GM23338 (cell line): ENCODE measurements at regions not wholly inside any gene's neighbourhood (a gene's known extent, or its start where the extent isn't known, plus 50 kb on each side); places are given as distances from the start of the nearest gene placed in this dataset.

Experiments used
- ATAC-seq: fragments of 200-7000 bp; cut with Tn5 transposase; 3 replicates; pipeline ENCODE4 v1.9.1; 2020
- DNase-seq: peaks from one replicate; pipeline ENCODE4 v3.0.0-alpha.2; 2015; ENCODE audit warnings: low spot score
- H2AFZ ChIP-seq: fragments of 200-600 bp; sonication (generic); 2 replicates; pipeline ENCODE4 v1.8.0; 2016; ENCODE audit warnings: antibody characterized with exemption, mild to moderate bottlenecking, moderate library complexity
- H3F3A ChIP-seq: fragments of 200-600 bp; sonication (generic); replicated peaks from 2 replicates; pipeline ENCODE4 v1.8.0; 2017; ENCODE audit warnings: antibody characterized with exemption, mixed run types, low read depth
- H3K27ac ChIP-seq: fragments of 200-600 bp; sonication (generic); 2 replicates; pipeline ENCODE4 v1.6.1; 2016; ENCODE audit warnings: low read depth
- H3K27me3 ChIP-seq: fragments of 200-600 bp; sonication (generic); 2 replicates; pipeline ENCODE4 v1.8.0; 2016; ENCODE audit warnings: mild to moderate bottlenecking, mixed run types, moderate library complexity; ENCODE audit not compliant: insufficient read depth
- H3K36me3 ChIP-seq: fragments of 200-600 bp; sonication (generic); 2 replicates; pipeline ENCODE4 v1.8.0; 2016; ENCODE audit warnings: mild to moderate bottlenecking; ENCODE audit not compliant: insufficient read depth
- H3K4me1 ChIP-seq: fragments of 200-600 bp; sonication (generic); 2 replicates; pipeline ENCODE4 v1.8.0; 2016; ENCODE audit warnings: mild to moderate bottlenecking, moderate library complexity; ENCODE audit not compliant: insufficient read depth
- H3K4me2 ChIP-seq: fragments of 200-600 bp; sonication (generic); 2 replicates; pipeline ENCODE4 v1.7.1; 2017; ENCODE audit warnings: mixed run types
- H3K4me3 ChIP-seq: fragments of 200-600 bp; sonication (generic); 2 replicates; pipeline ENCODE4 v1.6.1; 2016; ENCODE audit warnings: mixed run types
- H3K79me2 ChIP-seq: fragments of 200-600 bp; sonication (generic); replicated peaks from 2 replicates; pipeline ENCODE4 v1.8.0; 2017; ENCODE audit warnings: mild to moderate bottlenecking; ENCODE audit not compliant: insufficient read depth
- H3K9me2 ChIP-seq: fragments of 200-600 bp; sonication (generic); 2 replicates; pipeline ENCODE4 v1.8.0; 2017; ENCODE audit not compliant: insufficient read depth
- H4K20me1 ChIP-seq: fragments of 200-600 bp; sonication (generic); replicated peaks from 2 replicates; pipeline ENCODE4 v1.8.0; 2017; ENCODE audit warnings: mild to moderate bottlenecking; ENCODE audit not compliant: insufficient read depth
- H3K27ac Mint-ChIP-seq: 2 replicates; pipeline ENCODE4 v1.8.0; 2020; ENCODE audit warnings: inconsistent platforms, mild to moderate bottlenecking, moderate library complexity, mixed read lengths
- H3K27me3 Mint-ChIP-seq: 3 replicates; pipeline ENCODE4 v1.8.0; 2022; ENCODE audit warnings: low read depth, mild to moderate bottlenecking, moderate library complexity, mixed read lengths, inconsistent platforms; ENCODE audit not compliant: insufficient read depth, poor library complexity
- H3K36me3 Mint-ChIP-seq: 3 replicates; pipeline ENCODE4 v1.8.0; 2021; ENCODE audit warnings: low read depth, mild to moderate bottlenecking, inconsistent platforms, moderate library complexity, mixed read lengths
- H3K4me1 Mint-ChIP-seq: 3 replicates; pipeline ENCODE4 v1.8.0; 2020; ENCODE audit warnings: mild to moderate bottlenecking, inconsistent platforms, mixed read lengths
- H3K4me3 Mint-ChIP-seq: 3 replicates; pipeline ENCODE4 v1.8.0; 2021; ENCODE audit warnings: moderate library complexity, mild to moderate bottlenecking, inconsistent platforms, mixed read lengths
- H3K9me3 Mint-ChIP-seq: 3 replicates; pipeline ENCODE4 v1.8.0; 2020; ENCODE audit warnings: moderate library complexity, mild to moderate bottlenecking, inconsistent platforms, mixed read lengths
- CREB1 ChIP-seq: fragments of 250-450 bp; sonication (Bioruptor Pico); IDR thresholded peaks from 2 replicates; pipeline ENCODE4 v1.5.0; 2020; ENCODE audit warnings: low read depth, mild to moderate bottlenecking, moderate library complexity
- EZH2 ChIP-seq: fragments of 200-600 bp; sonication (generic); IDR thresholded peaks from one replicate; pipeline ENCODE4 v1.8.0; 2017; ENCODE audit warnings: antibody characterized with exemption, mild to moderate bottlenecking, low read depth; ENCODE audit not compliant: unreplicated experiment
- EZH2phosphoT487 ChIP-seq: fragments of 200-600 bp; sonication (generic); IDR thresholded peaks from one replicate; pipeline ENCODE4 v1.8.1; 2018; ENCODE audit warnings: antibody characterized with exemption; ENCODE audit not compliant: unreplicated experiment
- JUNB ChIP-seq: IDR thresholded peaks from one replicate; pipeline ENCODE4 v1.6.1; 2016; ENCODE audit warnings: antibody characterized with exemption; ENCODE audit not compliant: unreplicated experiment
- NANOG ChIP-seq: IDR thresholded peaks from 2 replicates; pipeline ENCODE4 v1.6.1; 2016; ENCODE audit warnings: antibody characterized with exemption, borderline replicate concordance
- POLR2AphosphoS5 ChIP-seq: IDR thresholded peaks from 2 replicates; pipeline ENCODE4 v1.6.1; 2016; ENCODE audit warnings: antibody characterized with exemption, low read depth
- STAT1 ChIP-seq: IDR thresholded peaks from one replicate; pipeline ENCODE4 v1.6.1; 2016; ENCODE audit warnings: antibody characterized with exemption; ENCODE audit not compliant: unreplicated experiment
- ZNF114 ChIP-seq: fragments of 250-450 bp; sonication (Bioruptor Pico); IDR thresholded peaks from 2 replicates; pipeline ENCODE4 v1.5.0; 2020; ENCODE audit warnings: mild to moderate bottlenecking, moderate library complexity
- ZNF331 ChIP-seq: fragments of 250-450 bp; sonication (Bioruptor Pico); IDR thresholded peaks from 2 replicates; pipeline ENCODE4 v1.5.0; 2020; ENCODE audit warnings: low read depth, mild to moderate bottlenecking, moderate library complexity
- TF ChIP-seq, protein P1 (sequence below): IDR thresholded peaks from one replicate; pipeline ENCODE4 v1.6.1; 2018; ENCODE audit warnings: antibody characterized with exemption; ENCODE audit not compliant: unreplicated experiment
- TF ChIP-seq, protein P2 (sequence below): IDR thresholded peaks from 2 replicates; pipeline ENCODE4 v1.6.1; 2016; ENCODE audit warnings: antibody characterized with exemption
- TF ChIP-seq, protein P3 (sequence below): fragments of 250-450 bp; sonication (Bioruptor Pico); IDR thresholded peaks from 2 replicates; pipeline ENCODE4 v1.5.0; 2020; ENCODE audit warnings: mild to moderate bottlenecking, moderate library complexity
- TF ChIP-seq, protein P4 (sequence below), 2 experiments: fragments of 200-600 bp in 1 of 2; sonication (generic) in 1 of 2; conservative IDR thresholded peaks; 2 replicates each; pipeline versions ENCODE4 v1.5.1 to v1.6.1; 2016 to 2017; ENCODE audit warnings: antibody characterized with exemption in 2 of 2, low read depth in 2 of 2, mild to moderate bottlenecking in 2 of 2, moderate library complexity in 1 of 2

DNA sequence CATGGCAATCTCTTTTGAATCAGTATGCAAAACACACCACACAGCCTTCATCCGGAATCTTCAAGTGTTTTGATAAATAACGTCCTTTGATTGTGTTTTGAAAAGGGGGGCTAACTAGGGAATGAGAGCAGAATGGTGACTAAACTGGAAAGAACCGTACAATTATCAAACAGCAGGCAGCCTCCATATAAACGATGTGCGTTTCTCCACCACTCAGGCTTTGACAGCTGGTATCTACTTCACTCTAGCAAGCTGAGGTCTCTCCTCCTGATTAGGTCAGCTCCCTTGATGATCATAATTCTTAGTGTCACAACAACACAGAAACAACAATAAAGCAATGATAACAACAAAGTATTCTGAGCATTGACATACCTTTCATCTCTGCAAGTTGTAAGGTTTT, 465.9 kb downstream of the TUSC1 start:
- H3K27ac Mint-ChIP-seq, result no peak overlapping the region

More for the DNA sequence above, 465.9 kb downstream of the TUSC1 start:
- ATAC-seq (no peak), DNase-seq (no peak)
- Histone ChIP-seq H3K79me2 (no peaks in the 10 kb centered on the region), H3F3A (no peaks in the 10 kb centered on the region), H3K27me3 (no peaks in the 10 kb centered on the region), H3K36me3 (no peaks in the 10 kb centered on the region), H3K4me1 (no peaks in the 10 kb centered on the region), H4K20me1 (no peaks in the 10 kb centered on the region), H3K27ac (no peak overlapping the region), H3K4me2 (no peak overlapping the region), H3K4me3 (no peak overlapping the region), H3K9me2 (no peaks in the 10 kb centered on the region), H2AFZ (no peak overlapping the region)
- H3K9me3 Mint-ChIP-seq, result no peaks in the 10 kb centered on the region
- no peak overlapping the region for H3K4me3 Mint-ChIP-seq
- peaks cover 5% of the 10 kb centered on the region for H3K27me3 Mint-ChIP-seq
- peaks cover 2% of the 10 kb centered on the region; the same call in 2 of the 3 replicates for H3K4me1 Mint-ChIP-seq
- no peaks in the 10 kb centered on the region for H3K36me3 Mint-ChIP-seq
- no peak for TF ChIP-seq NANOG
- no peak for TF ChIP-seq JUNB
- TF ChIP-seq, protein P1, sequence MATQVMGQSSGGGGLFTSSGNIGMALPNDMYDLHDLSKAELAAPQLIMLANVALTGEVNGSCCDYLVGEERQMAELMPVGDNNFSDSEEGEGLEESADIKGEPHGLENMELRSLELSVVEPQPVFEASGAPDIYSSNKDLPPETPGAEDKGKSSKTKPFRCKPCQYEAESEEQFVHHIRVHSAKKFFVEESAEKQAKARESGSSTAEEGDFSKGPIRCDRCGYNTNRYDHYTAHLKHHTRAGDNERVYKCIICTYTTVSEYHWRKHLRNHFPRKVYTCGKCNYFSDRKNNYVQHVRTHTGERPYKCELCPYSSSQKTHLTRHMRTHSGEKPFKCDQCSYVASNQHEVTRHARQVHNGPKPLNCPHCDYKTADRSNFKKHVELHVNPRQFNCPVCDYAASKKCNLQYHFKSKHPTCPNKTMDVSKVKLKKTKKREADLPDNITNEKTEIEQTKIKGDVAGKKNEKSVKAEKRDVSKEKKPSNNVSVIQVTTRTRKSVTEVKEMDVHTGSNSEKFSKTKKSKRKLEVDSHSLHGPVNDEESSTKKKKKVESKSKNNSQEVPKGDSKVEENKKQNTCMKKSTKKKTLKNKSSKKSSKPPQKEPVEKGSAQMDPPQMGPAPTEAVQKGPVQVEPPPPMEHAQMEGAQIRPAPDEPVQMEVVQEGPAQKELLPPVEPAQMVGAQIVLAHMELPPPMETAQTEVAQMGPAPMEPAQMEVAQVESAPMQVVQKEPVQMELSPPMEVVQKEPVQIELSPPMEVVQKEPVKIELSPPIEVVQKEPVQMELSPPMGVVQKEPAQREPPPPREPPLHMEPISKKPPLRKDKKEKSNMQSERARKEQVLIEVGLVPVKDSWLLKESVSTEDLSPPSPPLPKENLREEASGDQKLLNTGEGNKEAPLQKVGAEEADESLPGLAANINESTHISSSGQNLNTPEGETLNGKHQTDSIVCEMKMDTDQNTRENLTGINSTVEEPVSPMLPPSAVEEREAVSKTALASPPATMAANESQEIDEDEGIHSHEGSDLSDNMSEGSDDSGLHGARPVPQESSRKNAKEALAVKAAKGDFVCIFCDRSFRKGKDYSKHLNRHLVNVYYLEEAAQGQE, result no peak
- TF ChIP-seq EZH2phosphoT487, result no peak
- TF ChIP-seq EZH2, result no peak
- TF ChIP-seq POLR2AphosphoS5, result no peak
- TF ChIP-seq, protein P2, sequence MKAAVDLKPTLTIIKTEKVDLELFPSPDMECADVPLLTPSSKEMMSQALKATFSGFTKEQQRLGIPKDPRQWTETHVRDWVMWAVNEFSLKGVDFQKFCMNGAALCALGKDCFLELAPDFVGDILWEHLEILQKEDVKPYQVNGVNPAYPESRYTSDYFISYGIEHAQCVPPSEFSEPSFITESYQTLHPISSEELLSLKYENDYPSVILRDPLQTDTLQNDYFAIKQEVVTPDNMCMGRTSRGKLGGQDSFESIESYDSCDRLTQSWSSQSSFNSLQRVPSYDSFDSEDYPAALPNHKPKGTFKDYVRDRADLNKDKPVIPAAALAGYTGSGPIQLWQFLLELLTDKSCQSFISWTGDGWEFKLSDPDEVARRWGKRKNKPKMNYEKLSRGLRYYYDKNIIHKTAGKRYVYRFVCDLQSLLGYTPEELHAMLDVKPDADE, result no peak
- TF ChIP-seq ZNF114, result no peak
- no peak for TF ChIP-seq STAT1
- TF ChIP-seq, protein P3, sequence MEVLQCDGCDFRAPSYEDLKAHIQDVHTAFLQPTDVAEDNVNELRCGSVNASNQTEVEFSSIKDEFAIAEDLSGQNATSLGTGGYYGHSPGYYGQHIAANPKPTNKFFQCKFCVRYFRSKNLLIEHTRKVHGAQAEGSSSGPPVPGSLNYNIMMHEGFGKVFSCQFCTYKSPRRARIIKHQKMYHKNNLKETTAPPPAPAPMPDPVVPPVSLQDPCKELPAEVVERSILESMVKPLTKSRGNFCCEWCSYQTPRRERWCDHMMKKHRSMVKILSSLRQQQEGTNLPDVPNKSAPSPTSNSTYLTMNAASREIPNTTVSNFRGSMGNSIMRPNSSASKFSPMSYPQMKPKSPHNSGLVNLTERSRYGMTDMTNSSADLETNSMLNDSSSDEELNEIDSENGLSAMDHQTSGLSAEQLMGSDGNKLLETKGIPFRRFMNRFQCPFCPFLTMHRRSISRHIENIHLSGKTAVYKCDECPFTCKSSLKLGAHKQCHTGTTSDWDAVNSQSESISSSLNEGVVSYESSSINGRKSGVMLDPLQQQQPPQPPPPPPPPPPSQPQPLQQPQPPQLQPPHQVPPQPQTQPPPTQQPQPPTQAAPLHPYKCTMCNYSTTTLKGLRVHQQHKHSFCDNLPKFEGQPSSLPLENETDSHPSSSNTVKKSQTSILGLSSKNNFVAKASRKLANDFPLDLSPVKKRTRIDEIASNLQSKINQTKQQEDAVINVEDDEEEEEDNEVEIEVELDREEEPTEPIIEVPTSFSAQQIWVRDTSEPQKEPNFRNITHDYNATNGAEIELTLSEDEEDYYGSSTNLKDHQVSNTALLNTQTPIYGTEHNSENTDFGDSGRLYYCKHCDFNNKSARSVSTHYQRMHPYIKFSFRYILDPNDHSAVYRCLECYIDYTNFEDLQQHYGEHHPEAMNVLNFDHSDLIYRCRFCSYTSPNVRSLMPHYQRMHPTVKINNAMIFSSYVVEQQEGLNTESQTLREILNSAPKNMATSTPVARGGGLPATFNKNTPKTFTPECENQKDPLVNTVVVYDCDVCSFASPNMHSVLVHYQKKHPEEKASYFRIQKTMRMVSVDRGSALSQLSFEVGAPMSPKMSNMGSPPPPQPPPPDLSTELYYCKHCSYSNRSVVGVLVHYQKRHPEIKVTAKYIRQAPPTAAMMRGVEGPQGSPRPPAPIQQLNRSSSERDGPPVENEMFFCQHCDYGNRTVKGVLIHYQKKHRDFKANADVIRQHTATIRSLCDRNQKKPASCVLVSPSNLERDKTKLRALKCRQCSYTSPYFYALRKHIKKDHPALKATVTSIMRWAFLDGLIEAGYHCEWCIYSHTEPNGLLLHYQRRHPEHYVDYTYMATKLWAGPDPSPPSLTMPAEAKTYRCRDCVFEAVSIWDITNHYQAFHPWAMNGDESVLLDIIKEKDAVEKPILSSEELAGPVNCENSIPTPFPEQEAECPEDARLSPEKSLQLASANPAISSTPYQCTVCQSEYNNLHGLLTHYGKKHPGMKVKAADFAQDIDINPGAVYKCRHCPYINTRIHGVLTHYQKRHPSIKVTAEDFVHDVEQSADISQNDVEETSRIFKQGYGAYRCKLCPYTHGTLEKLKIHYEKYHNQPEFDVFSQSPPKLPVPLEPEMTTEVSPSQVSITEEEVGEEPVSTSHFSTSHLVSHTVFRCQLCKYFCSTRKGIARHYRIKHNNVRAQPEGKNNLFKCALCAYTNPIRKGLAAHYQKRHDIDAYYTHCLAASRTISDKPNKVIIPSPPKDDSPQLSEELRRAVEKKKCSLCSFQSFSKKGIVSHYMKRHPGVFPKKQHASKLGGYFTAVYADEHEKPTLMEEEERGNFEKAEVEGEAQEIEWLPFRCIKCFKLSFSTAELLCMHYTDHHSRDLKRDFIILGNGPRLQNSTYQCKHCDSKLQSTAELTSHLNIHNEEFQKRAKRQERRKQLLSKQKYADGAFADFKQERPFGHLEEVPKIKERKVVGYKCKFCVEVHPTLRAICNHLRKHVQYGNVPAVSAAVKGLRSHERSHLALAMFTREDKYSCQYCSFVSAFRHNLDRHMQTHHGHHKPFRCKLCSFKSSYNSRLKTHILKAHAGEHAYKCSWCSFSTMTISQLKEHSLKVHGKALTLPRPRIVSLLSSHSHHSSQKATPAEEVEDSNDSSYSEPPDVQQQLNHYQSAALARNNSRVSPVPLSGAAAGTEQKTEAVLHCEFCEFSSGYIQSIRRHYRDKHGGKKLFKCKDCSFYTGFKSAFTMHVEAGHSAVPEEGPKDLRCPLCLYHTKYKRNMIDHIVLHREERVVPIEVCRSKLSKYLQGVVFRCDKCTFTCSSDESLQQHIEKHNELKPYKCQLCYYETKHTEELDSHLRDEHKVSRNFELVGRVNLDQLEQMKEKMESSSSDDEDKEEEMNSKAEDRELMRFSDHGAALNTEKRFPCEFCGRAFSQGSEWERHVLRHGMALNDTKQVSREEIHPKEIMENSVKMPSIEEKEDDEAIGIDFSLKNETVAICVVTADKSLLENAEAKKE (CRISPR knock-in tag), result no peak
- TF ChIP-seq ZNF331, result no peak
- TF ChIP-seq, protein P4, sequence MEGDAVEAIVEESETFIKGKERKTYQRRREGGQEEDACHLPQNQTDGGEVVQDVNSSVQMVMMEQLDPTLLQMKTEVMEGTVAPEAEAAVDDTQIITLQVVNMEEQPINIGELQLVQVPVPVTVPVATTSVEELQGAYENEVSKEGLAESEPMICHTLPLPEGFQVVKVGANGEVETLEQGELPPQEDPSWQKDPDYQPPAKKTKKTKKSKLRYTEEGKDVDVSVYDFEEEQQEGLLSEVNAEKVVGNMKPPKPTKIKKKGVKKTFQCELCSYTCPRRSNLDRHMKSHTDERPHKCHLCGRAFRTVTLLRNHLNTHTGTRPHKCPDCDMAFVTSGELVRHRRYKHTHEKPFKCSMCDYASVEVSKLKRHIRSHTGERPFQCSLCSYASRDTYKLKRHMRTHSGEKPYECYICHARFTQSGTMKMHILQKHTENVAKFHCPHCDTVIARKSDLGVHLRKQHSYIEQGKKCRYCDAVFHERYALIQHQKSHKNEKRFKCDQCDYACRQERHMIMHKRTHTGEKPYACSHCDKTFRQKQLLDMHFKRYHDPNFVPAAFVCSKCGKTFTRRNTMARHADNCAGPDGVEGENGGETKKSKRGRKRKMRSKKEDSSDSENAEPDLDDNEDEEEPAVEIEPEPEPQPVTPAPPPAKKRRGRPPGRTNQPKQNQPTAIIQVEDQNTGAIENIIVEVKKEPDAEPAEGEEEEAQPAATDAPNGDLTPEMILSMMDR (conservative IDR thresholded peaks at IDR 0.05; ENCODE audit: low read depth in 2 of 2), result no peak
- TF ChIP-seq CREB1, result no peak
